ENCODE measurements at regions not wholly inside any gene's neighbourhood (a gene's known extent, or its start where the extent isn't known, plus 50 kb on each side); places are given as distances from the start of the nearest gene placed in this dataset.

GRCh38 chr7:36802459-36803135 lies 78.3 kb upstream of the AOAH start:
- no peak for DNase-seq (ENCODE audit: low read depth)

GRCh38 chr7:36796850-36797536 lies 72.7 kb upstream of the AOAH start:
- DNase-seq (ENCODE audit: low read depth) = no peak

GRCh38 chr7:36795451-36796021 lies 71.2 kb upstream of the AOAH start:
- no peak for DNase-seq (ENCODE audit: low read depth)

GRCh38 chr7:36794689-36795088 lies 70.4 kb upstream of the AOAH start:
- DNase-seq (ENCODE audit: low read depth) = no peak

- no peak for DNase-seq (ENCODE audit: low read depth)
Measured at GRCh38 chr7:36792421-36792820, 68.1 kb upstream of the AOAH start.

GRCh38 chr7:36790311-36790787 lies 66.1 kb upstream of the AOAH start:
- no peak for DNase-seq (ENCODE audit: low read depth)

- no peak for DNase-seq (ENCODE audit: low read depth)
Measured at GRCh38 chr7:36788825-36789470, 64.7 kb upstream of the AOAH start.

GRCh38 chr7:36787933-36788378 lies 63.7 kb upstream of the AOAH start:
- DNase-seq (ENCODE audit: low read depth) = no peak

- DNase-seq (ENCODE audit: low read depth) = peak; percentile 47
Measured at GRCh38 chr7:36784991-36785940, 61.0 kb upstream of the AOAH start.

GRCh38 chr7:36781011-36781738 lies 56.9 kb upstream of the AOAH start:
- DNase-seq (ENCODE audit: low read depth) = no peak

GRCh38 chr7:36777855-36778254 lies 53.6 kb upstream of the AOAH start:
- DNase-seq (ENCODE audit: low read depth) = no peak

GRCh38 chr7:36777062-36777461 lies 52.8 kb upstream of the AOAH start:
- no peak for DNase-seq (ENCODE audit: low read depth)

- DNase-seq (ENCODE audit: low read depth) = no peak
Measured at GRCh38 chr7:36775676-36776075, 51.4 kb upstream of the AOAH start.

- DNase-seq (ENCODE audit: low read depth) = no peak
Measured at GRCh38 chr7:36775061-36775620, 50.8 kb upstream of the AOAH start.
